OCI-LY1 (cell line): ENCODE measurements at regions not wholly inside any gene's neighbourhood (a gene's known extent, or its start where the extent isn't known, plus 50 kb on each side); places are given as distances from the start of the nearest gene placed in this dataset.
"Not testable (repeated sequence)": the region's sequence is repeated elsewhere in the genome, so short reads cannot be mapped to it uniquely, and the experiment has no call there.

ENCODE experiments used
- H2AFZ ChIP-seq: fragments of 200-600 bp; sonication (generic), shearing (Covaris generic); 2 replicates; pipeline ENCODE4 v1.6.0; 2014; ENCODE audit warnings: antibody characterized with exemption, mild to moderate bottlenecking, low read length
- H3F3A ChIP-seq: fragments of 200-600 bp; sonication (generic), shearing (Covaris generic); 2 replicates; pipeline ENCODE4 v1.6.0; 2014; ENCODE audit warnings: mild to moderate bottlenecking, antibody characterized with exemption, low read length, moderate library complexity; ENCODE audit not compliant: insufficient read depth
- H3K27ac ChIP-seq: fragments of 200-600 bp; sonication (generic); 2 replicates; pipeline ENCODE4 v1.5.1; 2014; ENCODE audit warnings: low read length, mixed run types, mild to moderate bottlenecking, low read depth; ENCODE audit not compliant: poor library complexity, severe bottlenecking
- H3K27me3 ChIP-seq: fragments of 200-600 bp; sonication (generic); 2 replicates; pipeline ENCODE4 v1.6.0; 2014; ENCODE audit warnings: antibody characterized with exemption, mild to moderate bottlenecking, low read length, moderate library complexity; ENCODE audit not compliant: insufficient read depth
- H3K36me3 ChIP-seq: fragments of 200-600 bp; sonication (generic); 2 replicates; pipeline ENCODE4 v1.6.1; 2014; ENCODE audit warnings: mild to moderate bottlenecking, antibody characterized with exemption, low read length, moderate library complexity, mixed read lengths; ENCODE audit not compliant: insufficient read depth
- H3K4me1 ChIP-seq: fragments of 200-600 bp; sonication (generic); 2 replicates; pipeline ENCODE4 v1.5.1; 2014; ENCODE audit warnings: mild to moderate bottlenecking, low read length, moderate library complexity; ENCODE audit not compliant: insufficient read depth, severe bottlenecking
- H3K4me2 ChIP-seq: fragments of 200-600 bp; sonication (generic), shearing (Covaris generic); 2 replicates; pipeline ENCODE4 v1.6.1; 2014; ENCODE audit warnings: low read length
- H3K4me3 ChIP-seq: fragments of 200-600 bp; sonication (generic); 2 replicates; pipeline ENCODE4 v1.5.1; 2014; ENCODE audit warnings: low read length, low read depth, mild to moderate bottlenecking, mixed read lengths; ENCODE audit not compliant: poor library complexity, severe bottlenecking
- H3K79me2 ChIP-seq: fragments of 200-600 bp; shearing (Covaris generic); 2 replicates; pipeline ENCODE4 v1.6.1; 2016; ENCODE audit warnings: mixed run types, low read length, mixed read lengths; ENCODE audit not compliant: insufficient read depth
- H3K9ac ChIP-seq: fragments of 200-600 bp; sonication (generic), shearing (Covaris generic); 2 replicates; pipeline ENCODE4 v1.6.1; 2014; ENCODE audit warnings: mild to moderate bottlenecking, low read length, mixed read lengths
- H3K9me2 ChIP-seq: fragments of 200-600 bp; sonication (generic), shearing (Covaris generic); 2 replicates; pipeline ENCODE4 v1.6.1; 2014; ENCODE audit warnings: low read depth, mild to moderate bottlenecking, low read length, mixed read lengths
- H3K9me3 ChIP-seq: fragments of 200-600 bp; shearing (Covaris generic); 2 replicates; pipeline ENCODE4 v1.6.1; 2014; ENCODE audit warnings: low read length, mixed read lengths
- H4K20me1 ChIP-seq: fragments of 200-600 bp; sonication (generic), shearing (Covaris generic); 2 replicates; pipeline ENCODE4 v1.6.0; 2016; ENCODE audit warnings: mild to moderate bottlenecking, low read length; ENCODE audit not compliant: insufficient read depth
- EZH2 ChIP-seq: fragments of 200-600 bp; sonication (generic), shearing (Covaris generic); IDR thresholded peaks from 2 replicates; pipeline ENCODE4 v1.8.0; 2017; ENCODE audit warnings: borderline replicate concordance, mixed run types, mild to moderate bottlenecking, antibody characterized with exemption, low read length, moderate library complexity, mixed read lengths
- TF ChIP-seq, protein P1 (sequence below): fragments of 200-600 bp; sonication (generic), shearing (Covaris generic); IDR thresholded peaks from 2 replicates; pipeline ENCODE4 v1.5.1; 2017; ENCODE audit warnings: mild to moderate bottlenecking, antibody characterized with exemption, low read length, moderate library complexity, mixed read lengths

DNA sequence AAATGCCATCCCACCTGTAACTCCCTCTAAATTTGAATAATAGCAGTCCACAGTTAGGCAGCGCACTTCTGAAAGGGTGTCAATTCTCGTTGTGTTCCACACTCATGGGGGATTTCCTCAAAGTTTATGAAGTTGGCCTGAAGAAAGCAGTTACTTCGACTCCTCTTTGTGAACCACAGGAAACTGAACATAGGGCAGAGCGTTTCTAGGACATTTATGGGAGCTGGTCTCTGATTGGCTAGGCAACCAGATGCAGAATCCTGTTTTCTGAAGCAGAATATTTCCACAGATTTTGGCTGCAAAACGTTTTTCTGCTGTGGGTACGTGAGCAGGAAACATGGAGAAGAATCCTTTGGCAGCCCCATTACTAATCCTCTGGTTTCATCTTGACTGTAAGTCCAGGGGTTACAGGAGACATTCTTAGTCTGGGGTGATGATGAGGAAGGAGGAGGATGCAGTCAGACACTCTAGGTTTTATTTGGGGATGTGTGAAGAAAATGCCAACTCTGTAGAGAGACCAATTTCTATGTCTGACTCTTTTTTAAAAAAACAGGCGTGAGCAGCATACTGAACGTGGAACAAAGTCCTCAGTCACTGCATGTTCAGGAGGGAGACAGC lies 431.5 kb upstream of the OR4E1 start:
- Histone ChIP-seq H4K20me1 (no peaks in the 10 kb centered on the region), H3K9ac (no peak overlapping the region), H3K27me3 (no peaks in the 10 kb centered on the region), H3K36me3 (no peaks in the 10 kb centered on the region), H3K4me3 (no peak overlapping the region), H3K4me1 (no peaks in the 10 kb centered on the region), H3K9me3 (no peaks in the 10 kb centered on the region), H3K27ac (no peak overlapping the region), H3K4me2 (no peak overlapping the region), H2AFZ (no peak overlapping the region), H3K9me2 (no peaks in the 10 kb centered on the region), H3F3A (no peaks in the 10 kb centered on the region), H3K79me2 (no peaks in the 10 kb centered on the region)
- TF ChIP-seq, protein P1, sequence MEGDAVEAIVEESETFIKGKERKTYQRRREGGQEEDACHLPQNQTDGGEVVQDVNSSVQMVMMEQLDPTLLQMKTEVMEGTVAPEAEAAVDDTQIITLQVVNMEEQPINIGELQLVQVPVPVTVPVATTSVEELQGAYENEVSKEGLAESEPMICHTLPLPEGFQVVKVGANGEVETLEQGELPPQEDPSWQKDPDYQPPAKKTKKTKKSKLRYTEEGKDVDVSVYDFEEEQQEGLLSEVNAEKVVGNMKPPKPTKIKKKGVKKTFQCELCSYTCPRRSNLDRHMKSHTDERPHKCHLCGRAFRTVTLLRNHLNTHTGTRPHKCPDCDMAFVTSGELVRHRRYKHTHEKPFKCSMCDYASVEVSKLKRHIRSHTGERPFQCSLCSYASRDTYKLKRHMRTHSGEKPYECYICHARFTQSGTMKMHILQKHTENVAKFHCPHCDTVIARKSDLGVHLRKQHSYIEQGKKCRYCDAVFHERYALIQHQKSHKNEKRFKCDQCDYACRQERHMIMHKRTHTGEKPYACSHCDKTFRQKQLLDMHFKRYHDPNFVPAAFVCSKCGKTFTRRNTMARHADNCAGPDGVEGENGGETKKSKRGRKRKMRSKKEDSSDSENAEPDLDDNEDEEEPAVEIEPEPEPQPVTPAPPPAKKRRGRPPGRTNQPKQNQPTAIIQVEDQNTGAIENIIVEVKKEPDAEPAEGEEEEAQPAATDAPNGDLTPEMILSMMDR, result no peak
- no peak for TF ChIP-seq EZH2

GRCh38 chr14:22100764-22101120 lies 427.1 kb upstream of the OR4E1 start:
- not testable (repeated sequence) for H3K9me3 ChIP-seq, H3F3A ChIP-seq, H3K27ac ChIP-seq, H2AFZ ChIP-seq, H3K9me2 ChIP-seq, H3K4me2 ChIP-seq, H3K27me3 ChIP-seq, H4K20me1 ChIP-seq, H3K36me3 ChIP-seq, H3K4me1 ChIP-seq, H3K79me2 ChIP-seq, H3K4me3 ChIP-seq, H3K9ac ChIP-seq

GRCh38 chr14:22099942-22100763 lies 426.5 kb upstream of the OR4E1 start:
- H3K79me2 ChIP-seq, result no peaks in the 10 kb centered on the region
- no peaks in the 10 kb centered on the region for H3K36me3 ChIP-seq
- no peaks in the 10 kb centered on the region for H3K9me3 ChIP-seq
- no peaks in the 10 kb centered on the region for H3K27me3 ChIP-seq
- H3K9me2 ChIP-seq, result no peaks in the 10 kb centered on the region
- no peak overlapping the region for H2AFZ ChIP-seq
- no peaks in the 10 kb centered on the region for H4K20me1 ChIP-seq
- no peak overlapping the region for H3K9ac ChIP-seq
- no peaks in the 10 kb centered on the region for H3K4me1 ChIP-seq
- TF ChIP-seq EZH2, result no peak
- TF ChIP-seq, protein P1, result peak; percentile 79
- H3F3A ChIP-seq, result no peaks in the 10 kb centered on the region
- H3K4me3 ChIP-seq, result no peak overlapping the region
- H3K27ac ChIP-seq, result no peak overlapping the region
- H3K4me2 ChIP-seq, result no peak overlapping the region
